H1 (cell line): ENCODE measurements at regions not wholly inside any gene's neighbourhood (a gene's known extent, or its start where the extent isn't known, plus 50 kb on each side); places are given as distances from the start of the nearest gene placed in this dataset.

ENCODE experiments used
- EP300 ChIP-seq, 2 experiments: IDR thresholded peaks; 1 replicate in 1 of 2; 2 replicates in 1 of 2; pipeline ENCODE4 v1.6.1; 2011 to 2012; ENCODE audit warnings: low read depth in 2 of 2, low read length in 2 of 2, mild to moderate bottlenecking in 2 of 2, borderline replicate concordance in 1 of 2, inconsistent platforms in 1 of 2, moderate library complexity in 1 of 2
- RFX5 ChIP-seq: IDR thresholded peaks from 2 replicates; pipeline ENCODE4 v1.6.1; 2011; ENCODE audit warnings: low read depth, low read length, improper control_type of control experiment, borderline replicate concordance
- SIN3A ChIP-seq, 2 experiments: IDR thresholded peaks in 1 of 2; conservative IDR thresholded peaks in 1 of 2; 2 replicates each; pipeline ENCODE4 v1.6.1; 2011 to 2012; ENCODE audit warnings: low read length in 2 of 2, improper control_type of control experiment in 1 of 2, low read depth in 1 of 2, mild to moderate bottlenecking in 1 of 2
- SP2 ChIP-seq: IDR thresholded peaks from 2 replicates; pipeline ENCODE4 v1.6.1; 2012; ENCODE audit warnings: mild to moderate bottlenecking, low read length, inconsistent platforms
- TCF12 ChIP-seq: IDR thresholded peaks from 2 replicates; pipeline ENCODE4 v1.6.1; 2011; ENCODE audit warnings: low read depth, mild to moderate bottlenecking, low read length
- TF ChIP-seq, protein P1 (sequence below): IDR thresholded peaks from 2 replicates; pipeline ENCODE4 v1.6.1; 2011; ENCODE audit warnings: low read depth, mild to moderate bottlenecking, low read length; ENCODE audit not compliant: insufficient read depth
- TF ChIP-seq, protein P2 (sequence below), 3 experiments: IDR thresholded peaks; 1 replicate in 2 of 3; 2 replicates in 1 of 3; pipeline versions ENCODE4 v1.5.1 to v1.6.1; 2011; ENCODE audit warnings: low read length in 3 of 3, mild to moderate bottlenecking in 3 of 3, inconsistent platforms in 2 of 3, low read depth in 1 of 3, moderate library complexity in 1 of 3; ENCODE audit not compliant: insufficient read depth in 1 of 3; ENCODE audit errors: control extremely low read depth in 1 of 3
- TF ChIP-seq, protein P3 (sequence below): IDR thresholded peaks from 2 replicates; pipeline ENCODE4 v1.6.1; 2012; ENCODE audit warnings: low read length, inconsistent platforms
- TF ChIP-seq, protein P4 (sequence below): IDR thresholded peaks from 2 replicates; pipeline ENCODE4 v1.6.1; 2012; ENCODE audit warnings: inconsistent platforms

DNA sequence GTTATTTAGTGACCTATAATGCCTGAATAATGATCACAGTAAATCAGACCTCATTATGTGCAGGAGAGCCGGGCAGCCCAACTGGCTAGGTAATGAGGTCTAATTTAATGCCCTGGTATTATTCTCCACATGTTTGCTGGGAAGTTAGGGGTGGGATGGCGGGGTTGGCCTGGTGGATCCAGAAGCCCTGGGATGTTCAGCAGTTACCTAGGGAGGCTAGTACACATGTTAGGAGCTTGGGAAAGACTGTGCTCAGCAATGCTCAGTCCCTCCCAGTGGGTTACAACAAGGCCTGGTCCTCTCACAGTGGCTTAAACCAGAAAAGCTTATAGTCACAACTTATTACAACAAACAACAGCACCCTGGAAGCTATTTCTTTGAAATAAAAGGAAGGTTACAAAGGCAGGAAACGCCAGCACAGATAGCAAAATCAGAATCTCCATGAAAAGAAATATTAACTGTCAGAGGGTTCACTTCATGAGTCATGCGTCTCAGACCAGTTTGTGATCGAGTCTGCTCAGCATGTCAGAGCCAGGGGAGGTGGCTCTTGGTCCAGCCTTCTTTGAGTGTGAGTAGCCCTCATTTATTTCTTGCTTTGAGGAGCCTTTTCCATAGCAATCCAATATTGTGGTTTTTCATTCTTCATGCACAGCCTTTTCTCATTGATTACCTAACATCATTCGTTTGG is 418.6 kb upstream of the NPVF start:
- TF ChIP-seq EP300 (IDR thresholded peaks at IDR 0.05; ENCODE audit: borderline replicate concordance in 1 of 2, low read depth in 2 of 2, low read length in 2 of 2) = no peak
- TF ChIP-seq, protein P1, sequence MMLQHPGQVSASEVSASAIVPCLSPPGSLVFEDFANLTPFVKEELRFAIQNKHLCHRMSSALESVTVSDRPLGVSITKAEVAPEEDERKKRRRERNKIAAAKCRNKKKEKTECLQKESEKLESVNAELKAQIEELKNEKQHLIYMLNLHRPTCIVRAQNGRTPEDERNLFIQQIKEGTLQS = no peak
- TF ChIP-seq, protein P2, sequence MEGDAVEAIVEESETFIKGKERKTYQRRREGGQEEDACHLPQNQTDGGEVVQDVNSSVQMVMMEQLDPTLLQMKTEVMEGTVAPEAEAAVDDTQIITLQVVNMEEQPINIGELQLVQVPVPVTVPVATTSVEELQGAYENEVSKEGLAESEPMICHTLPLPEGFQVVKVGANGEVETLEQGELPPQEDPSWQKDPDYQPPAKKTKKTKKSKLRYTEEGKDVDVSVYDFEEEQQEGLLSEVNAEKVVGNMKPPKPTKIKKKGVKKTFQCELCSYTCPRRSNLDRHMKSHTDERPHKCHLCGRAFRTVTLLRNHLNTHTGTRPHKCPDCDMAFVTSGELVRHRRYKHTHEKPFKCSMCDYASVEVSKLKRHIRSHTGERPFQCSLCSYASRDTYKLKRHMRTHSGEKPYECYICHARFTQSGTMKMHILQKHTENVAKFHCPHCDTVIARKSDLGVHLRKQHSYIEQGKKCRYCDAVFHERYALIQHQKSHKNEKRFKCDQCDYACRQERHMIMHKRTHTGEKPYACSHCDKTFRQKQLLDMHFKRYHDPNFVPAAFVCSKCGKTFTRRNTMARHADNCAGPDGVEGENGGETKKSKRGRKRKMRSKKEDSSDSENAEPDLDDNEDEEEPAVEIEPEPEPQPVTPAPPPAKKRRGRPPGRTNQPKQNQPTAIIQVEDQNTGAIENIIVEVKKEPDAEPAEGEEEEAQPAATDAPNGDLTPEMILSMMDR (IDR thresholded peaks at IDR 0.05; ENCODE audit: control extremely low read depth in 1 of 3, insufficient read depth in 1 of 3, low read depth in 1 of 3, low read length in 3 of 3) = no peak
- TF ChIP-seq TCF12 = no peak
- TF ChIP-seq SIN3A (conservative IDR thresholded peaks at IDR 0.05 in 1 of 2, IDR thresholded peaks at IDR 0.05 in 1 of 2; ENCODE audit: low read depth in 1 of 2, low read length in 2 of 2) = no peak
- TF ChIP-seq, protein P3, sequence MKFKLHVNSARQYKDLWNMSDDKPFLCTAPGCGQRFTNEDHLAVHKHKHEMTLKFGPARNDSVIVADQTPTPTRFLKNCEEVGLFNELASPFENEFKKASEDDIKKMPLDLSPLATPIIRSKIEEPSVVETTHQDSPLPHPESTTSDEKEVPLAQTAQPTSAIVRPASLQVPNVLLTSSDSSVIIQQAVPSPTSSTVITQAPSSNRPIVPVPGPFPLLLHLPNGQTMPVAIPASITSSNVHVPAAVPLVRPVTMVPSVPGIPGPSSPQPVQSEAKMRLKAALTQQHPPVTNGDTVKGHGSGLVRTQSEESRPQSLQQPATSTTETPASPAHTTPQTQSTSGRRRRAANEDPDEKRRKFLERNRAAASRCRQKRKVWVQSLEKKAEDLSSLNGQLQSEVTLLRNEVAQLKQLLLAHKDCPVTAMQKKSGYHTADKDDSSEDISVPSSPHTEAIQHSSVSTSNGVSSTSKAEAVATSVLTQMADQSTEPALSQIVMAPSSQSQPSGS = no peak
- no peak for TF ChIP-seq RFX5
- TF ChIP-seq SP2 = no peak
- TF ChIP-seq, protein P4, sequence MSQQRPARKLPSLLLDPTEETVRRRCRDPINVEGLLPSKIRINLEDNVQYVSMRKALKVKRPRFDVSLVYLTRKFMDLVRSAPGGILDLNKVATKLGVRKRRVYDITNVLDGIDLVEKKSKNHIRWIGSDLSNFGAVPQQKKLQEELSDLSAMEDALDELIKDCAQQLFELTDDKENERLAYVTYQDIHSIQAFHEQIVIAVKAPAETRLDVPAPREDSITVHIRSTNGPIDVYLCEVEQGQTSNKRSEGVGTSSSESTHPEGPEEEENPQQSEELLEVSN = no peak
